BJ (cell line): ENCODE measurements at regions not wholly inside any gene's neighbourhood (a gene's known extent, or its start where the extent isn't known, plus 50 kb on each side); places are given as distances from the start of the nearest gene placed in this dataset.

ENCODE experiments used
- CTCF ChIA-PET: fragments of 350-600 bp; formaldehyde crosslinking; extraction: SDS; loops from one replicate; lab custom pipeline; 2021; ENCODE audit warnings: antibody characterized with exemption, inconsistent platforms; lab: Yijun Ruan, JAX
- POLR2A ChIA-PET: fragments of 300-600 bp; sonication (Branson Sonifier 250); formaldehyde crosslinking; extraction: SDS; loops from one replicate; lab custom pipeline; 2021; ENCODE audit warnings: antibody characterized with exemption; lab: Charles Lee
- DNase-seq: peaks from one replicate; pipeline ENCODE4 v3.0.0-alpha.2; 2011; ENCODE audit warnings: low read depth
- H3K27me3 ChIP-seq: 2 replicates; pipeline ENCODE4 v1.6.0; 2011; ENCODE audit warnings: low read length; ENCODE audit not compliant: control insufficient read depth, insufficient read depth
- H3K36me3 ChIP-seq: 2 replicates; pipeline ENCODE4 v1.5.1; 2011; ENCODE audit warnings: low read length; ENCODE audit not compliant: control insufficient read depth, insufficient read depth
- H3K4me3 ChIP-seq: 2 replicates; pipeline ENCODE4 v1.5.1; 2011; ENCODE audit warnings: low read depth, mild to moderate bottlenecking, control low read depth, low read length
- TF ChIP-seq, protein P1 (sequence below): IDR thresholded peaks from 2 replicates; pipeline ENCODE4 v1.5.1; 2011; ENCODE audit warnings: low read depth, mild to moderate bottlenecking, control low read depth, inconsistent platforms, low read length, moderate library complexity; ENCODE audit not compliant: insufficient read depth

GRCh38 chr11:15794361-15795150, 561.8 kb downstream of the SOX6 start:
- no peaks in the 10 kb centered on the region for H3K36me3 ChIP-seq
- DNase-seq, result no peak
- ChIA-PET POLR2A (no interaction called here), CTCF (interaction anchor here (1.6 kb wide), 1 partner anchor 25 kb away, joined by 5 read pairs; no protein-coding TSS in a partner anchor)
- no peak overlapping the region for H3K4me3 ChIP-seq
- H3K27me3 ChIP-seq, result no peaks in the 10 kb centered on the region
- TF ChIP-seq, protein P1, sequence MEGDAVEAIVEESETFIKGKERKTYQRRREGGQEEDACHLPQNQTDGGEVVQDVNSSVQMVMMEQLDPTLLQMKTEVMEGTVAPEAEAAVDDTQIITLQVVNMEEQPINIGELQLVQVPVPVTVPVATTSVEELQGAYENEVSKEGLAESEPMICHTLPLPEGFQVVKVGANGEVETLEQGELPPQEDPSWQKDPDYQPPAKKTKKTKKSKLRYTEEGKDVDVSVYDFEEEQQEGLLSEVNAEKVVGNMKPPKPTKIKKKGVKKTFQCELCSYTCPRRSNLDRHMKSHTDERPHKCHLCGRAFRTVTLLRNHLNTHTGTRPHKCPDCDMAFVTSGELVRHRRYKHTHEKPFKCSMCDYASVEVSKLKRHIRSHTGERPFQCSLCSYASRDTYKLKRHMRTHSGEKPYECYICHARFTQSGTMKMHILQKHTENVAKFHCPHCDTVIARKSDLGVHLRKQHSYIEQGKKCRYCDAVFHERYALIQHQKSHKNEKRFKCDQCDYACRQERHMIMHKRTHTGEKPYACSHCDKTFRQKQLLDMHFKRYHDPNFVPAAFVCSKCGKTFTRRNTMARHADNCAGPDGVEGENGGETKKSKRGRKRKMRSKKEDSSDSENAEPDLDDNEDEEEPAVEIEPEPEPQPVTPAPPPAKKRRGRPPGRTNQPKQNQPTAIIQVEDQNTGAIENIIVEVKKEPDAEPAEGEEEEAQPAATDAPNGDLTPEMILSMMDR, result no peak

- CTCF ChIA-PET, result no interaction called here
- POLR2A ChIA-PET, result no interaction called here
- no peaks in the 10 kb centered on the region for H3K27me3 ChIP-seq
- DNase-seq, result no peak
- no peaks in the 10 kb centered on the region for H3K36me3 ChIP-seq
- TF ChIP-seq, protein P1, result no peak
- no peak overlapping the region for H3K4me3 ChIP-seq
These were observed 561.0 kb downstream of the SOX6 start for GRCh38 chr11:15795378-15795777.

GRCh38 chr11:15800111-15800800, 556.1 kb downstream of the SOX6 start:
- TF ChIP-seq, protein P1, result no peak
- Histone ChIP-seq H3K36me3 (no peaks in the 10 kb centered on the region), H3K27me3 (no peaks in the 10 kb centered on the region), H3K4me3 (no peak overlapping the region)
- ChIA-PET CTCF (interaction anchor here (1.3 kb wide), 1 partner anchor 19 kb away, joined by 4 read pairs; no protein-coding TSS in a partner anchor), POLR2A (no interaction called here)
- no peak for DNase-seq

GRCh38 chr11:15801126-15801525, 555.2 kb downstream of the SOX6 start:
- Histone ChIP-seq H3K36me3 (no peaks in the 10 kb centered on the region), H3K27me3 (no peaks in the 10 kb centered on the region), H3K4me3 (no peak overlapping the region)
- DNase-seq, result no peak
- POLR2A ChIA-PET, result no interaction called here
- TF ChIP-seq, protein P1, result no peak
- CTCF ChIA-PET, result interaction anchor here (0.5 to 1.5 kb wide), 4 partner anchors 10 to 449 kb away, joined by 3 to 4 read pairs (median 4); no protein-coding TSS in a partner anchor

GRCh38 chr11:15801616-15802015, 554.7 kb downstream of the SOX6 start:
- no peaks in the 10 kb centered on the region for H3K27me3 ChIP-seq
- no peaks in the 10 kb centered on the region for H3K36me3 ChIP-seq
- H3K4me3 ChIP-seq, result no peak overlapping the region
- ChIA-PET POLR2A (no interaction called here), CTCF (interaction anchor here (0.5 to 1.5 kb wide), 5 partner anchors 10 to 448 kb away, joined by 3 to 5 read pairs (median 4); no protein-coding TSS in a partner anchor)
- TF ChIP-seq, protein P1, result no peak
- DNase-seq, result no peak
